ENCODE measurements at regions not wholly inside any gene's neighbourhood (a gene's known extent, or its start where the extent isn't known, plus 50 kb on each side); places are given as distances from the start of the nearest gene placed in this dataset.
"Not testable (repeated sequence)": the region's sequence is repeated elsewhere in the genome, so short reads cannot be mapped to it uniquely, and the experiment has no call there.

GRCh38 chr13:86426437-86426836 is 627.2 kb upstream of the SLITRK6 start:
- DNase-seq, result no peak

GRCh38 chr13:86429756-86430155 is 630.5 kb upstream of the SLITRK6 start:
- no peak for DNase-seq

DNA sequence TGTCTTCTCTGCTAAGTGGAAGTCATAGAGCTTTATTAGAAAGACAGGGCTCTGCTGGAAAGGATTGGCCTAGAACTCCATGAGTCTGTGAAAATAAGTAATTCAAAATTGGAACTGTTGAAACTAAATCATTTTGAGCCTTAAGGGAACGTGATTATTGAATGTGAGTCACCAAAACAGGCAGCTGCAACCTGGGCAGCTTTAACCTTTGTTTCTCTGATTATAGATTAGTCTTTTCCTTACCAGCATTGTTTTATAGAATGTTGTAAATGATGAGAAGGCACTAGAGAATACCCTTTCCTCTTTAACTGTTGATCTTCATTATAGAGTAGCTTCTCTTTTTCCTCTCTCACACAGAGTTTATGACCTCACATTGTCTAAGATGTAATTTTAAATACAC is 638.8 kb upstream of the SLITRK6 start:
- DNase-seq, result no peak

DNA sequence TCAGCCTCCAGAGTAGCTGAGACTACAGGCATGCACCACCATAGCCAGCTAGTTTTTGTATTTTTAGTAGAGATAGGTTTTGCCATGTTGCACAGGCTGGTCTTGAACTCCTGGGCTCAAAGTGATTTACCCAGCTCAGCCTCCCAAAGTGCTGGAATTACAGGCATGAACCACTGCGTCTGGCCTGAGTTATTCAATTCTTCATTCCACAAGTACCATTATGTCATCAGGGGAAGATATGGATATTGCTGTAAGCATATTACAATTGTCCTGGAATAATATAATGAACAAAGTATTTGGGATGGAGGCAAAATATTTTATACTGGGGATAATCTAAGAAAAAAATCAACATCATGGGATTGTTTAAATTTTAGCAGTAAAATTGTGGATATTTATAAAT is 646.0 kb upstream of the SLITRK6 start:
- no peak for DNase-seq

DNA sequence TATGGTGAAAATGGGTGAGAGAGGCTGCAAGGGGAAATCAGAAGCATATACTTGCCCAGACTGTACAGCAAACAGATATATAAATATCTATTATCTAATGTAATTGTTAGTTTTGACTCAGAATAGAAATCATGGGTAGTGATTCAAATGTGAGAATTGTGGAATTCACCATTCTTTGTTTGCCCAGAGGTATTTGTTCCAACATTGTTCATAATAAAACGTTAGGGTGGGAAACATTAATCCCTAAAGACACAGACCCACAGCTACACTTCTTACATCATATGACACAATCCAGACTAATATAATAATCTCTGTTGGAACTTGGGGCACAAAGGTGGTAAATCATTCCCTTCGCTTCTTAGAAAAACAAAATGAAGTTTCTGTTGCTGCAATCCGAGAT is 646.5 kb upstream of the SLITRK6 start:
- DNase-seq, result no peak

GRCh38 chr13:86446311-86446710 is 647.1 kb upstream of the SLITRK6 start:
- DNase-seq, result no peak

DNA sequence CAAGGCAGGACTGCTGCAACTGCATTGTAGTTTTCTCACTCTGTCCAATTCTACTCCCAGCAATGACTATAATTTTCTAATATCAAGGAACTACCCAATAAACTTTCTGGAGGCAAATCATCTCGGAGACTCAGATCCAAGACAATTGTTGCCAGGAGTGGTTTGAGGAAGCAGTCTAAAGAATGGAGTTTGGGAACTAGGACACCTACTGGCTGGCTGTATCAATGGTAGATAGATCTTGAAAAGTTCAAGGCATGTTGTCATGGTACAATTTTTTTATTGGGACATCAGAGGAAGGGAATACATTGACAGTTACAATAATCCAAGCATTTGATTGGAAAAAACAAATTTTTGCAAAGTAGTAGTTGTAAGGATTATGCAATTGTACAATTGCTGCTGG is 648.3 kb upstream of the SLITRK6 start:
- DNase-seq, result no peak

DNA sequence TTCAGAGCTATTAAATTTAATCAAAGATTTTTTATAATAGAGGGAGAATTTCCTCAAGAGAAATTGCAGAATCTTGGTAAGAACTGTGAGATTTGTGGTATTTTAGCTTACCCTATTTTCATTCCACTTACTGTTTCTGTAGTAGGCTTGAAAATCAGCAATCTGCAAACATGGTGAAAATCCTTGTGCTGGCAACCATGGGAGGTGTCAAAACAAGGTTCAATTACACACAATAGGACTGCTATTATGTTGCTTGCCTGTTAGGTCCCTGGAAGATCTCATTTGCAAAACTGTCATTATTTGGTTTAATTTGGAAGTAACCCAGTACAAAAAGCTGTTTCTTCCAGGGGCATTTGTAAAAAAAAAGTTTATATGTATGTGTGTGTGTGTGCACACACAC is 662.8 kb upstream of the SLITRK6 start:
- DNase-seq, result no peak

GRCh38 chr13:86464193-86464592 is 665.0 kb upstream of the SLITRK6 start:
- no peak for DNase-seq

- DNase-seq, result no peak
Measured at GRCh38 chr13:86474971-86475370, 675.8 kb upstream of the SLITRK6 start.

- no peak for DNase-seq
Measured at GRCh38 chr13:86476656-86477055, 677.4 kb upstream of the SLITRK6 start.

GRCh38 chr13:86486582-86486981 is 687.4 kb upstream of the SLITRK6 start:
- DNase-seq, result no peak

- no peak for DNase-seq
Measured at GRCh38 chr13:86491121-86491520, 691.9 kb upstream of the SLITRK6 start.

GRCh38 chr13:86501931-86502330 is 702.7 kb upstream of the SLITRK6 start:
- DNase-seq, result not testable (repeated sequence)

DNA sequence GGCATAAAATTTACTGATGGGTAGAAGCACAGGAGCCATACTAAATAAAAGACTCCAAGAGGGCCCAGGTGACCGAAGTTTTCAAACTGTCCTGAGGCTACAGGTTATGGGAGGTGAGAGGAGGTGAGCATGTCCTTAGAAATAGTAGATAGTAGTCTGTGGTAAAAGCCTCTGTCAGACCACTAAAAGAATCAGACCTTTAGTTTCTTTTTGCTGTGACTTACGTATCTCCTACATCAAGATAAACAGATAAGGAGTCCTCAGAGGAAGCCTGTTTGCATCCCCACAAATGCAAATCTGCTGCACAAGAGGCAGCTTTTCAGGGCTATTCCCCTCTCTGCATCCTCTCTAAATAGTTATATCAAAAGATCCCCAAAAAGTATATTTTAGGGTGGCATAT is 711.6 kb upstream of the SLITRK6 start:
- DNase-seq, result no peak

DNA sequence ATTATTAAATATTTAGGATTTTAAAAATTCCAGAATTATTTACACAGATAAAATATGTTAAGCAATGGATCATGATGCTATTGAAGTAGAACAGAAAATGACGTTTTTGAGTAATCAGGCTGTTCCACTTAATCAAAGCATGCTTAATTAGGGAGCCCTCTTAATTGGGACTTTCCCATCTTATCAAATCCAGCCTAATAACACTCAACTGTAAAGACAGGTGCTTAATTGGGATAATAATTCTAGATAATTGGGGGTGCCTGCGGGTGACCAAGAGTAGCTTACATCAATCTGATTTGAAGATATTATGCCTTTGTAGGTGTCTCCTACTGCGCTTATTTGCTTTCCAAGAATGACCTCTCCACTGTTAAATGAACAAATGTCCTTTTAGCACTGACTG is 742.2 kb upstream of the SLITRK6 start:
- no peak for DNase-seq

DNA sequence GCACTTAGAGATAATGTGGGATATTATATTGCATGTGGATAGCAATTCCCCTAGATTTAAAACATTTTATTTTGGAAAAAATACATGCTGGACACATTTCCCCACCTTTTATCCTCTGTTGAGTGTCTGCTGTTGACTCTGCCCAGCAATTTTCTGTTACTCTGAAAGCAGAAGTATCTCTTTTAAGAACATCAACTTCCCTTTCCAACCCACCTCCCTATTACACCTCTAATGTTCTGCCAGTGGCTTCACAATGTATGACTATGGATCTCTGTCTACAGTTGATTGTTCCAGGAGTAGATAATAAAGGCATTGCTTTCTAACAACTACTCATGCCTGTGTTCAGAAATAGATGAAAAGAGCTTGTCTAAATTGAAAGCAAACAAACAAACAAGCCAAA is 754.8 kb upstream of the SLITRK6 start:
- DNase-seq, result no peak

GRCh38 chr13:86559901-86560300 is 760.7 kb upstream of the SLITRK6 start:
- DNase-seq, result no peak

GRCh38 chr13:86562866-86563265 is 763.6 kb upstream of the SLITRK6 start:
- no peak for DNase-seq

GRCh38 chr13:86563308-86563707 is 764.1 kb upstream of the SLITRK6 start:
- no peak for DNase-seq

DNA sequence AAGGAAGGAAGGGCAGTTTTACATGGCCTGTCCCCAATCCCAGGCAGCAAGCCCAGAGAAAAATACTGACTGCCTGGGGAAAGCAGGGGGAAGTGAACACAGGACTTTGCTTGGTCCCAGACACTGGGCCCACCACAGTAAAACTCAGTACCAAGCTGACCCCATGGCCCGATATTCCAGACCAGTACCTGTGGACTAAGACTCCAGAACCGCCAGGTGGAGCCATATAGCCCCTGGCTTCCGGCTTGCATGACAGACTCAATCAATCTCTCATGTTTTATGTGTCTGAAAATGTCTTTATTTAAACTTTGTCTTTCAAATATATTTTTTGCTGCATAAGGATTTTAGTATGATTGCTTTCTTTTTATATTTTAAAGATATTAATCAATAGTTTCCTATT is 767.9 kb upstream of the SLITRK6 start:
- DNase-seq, result no peak

DNA sequence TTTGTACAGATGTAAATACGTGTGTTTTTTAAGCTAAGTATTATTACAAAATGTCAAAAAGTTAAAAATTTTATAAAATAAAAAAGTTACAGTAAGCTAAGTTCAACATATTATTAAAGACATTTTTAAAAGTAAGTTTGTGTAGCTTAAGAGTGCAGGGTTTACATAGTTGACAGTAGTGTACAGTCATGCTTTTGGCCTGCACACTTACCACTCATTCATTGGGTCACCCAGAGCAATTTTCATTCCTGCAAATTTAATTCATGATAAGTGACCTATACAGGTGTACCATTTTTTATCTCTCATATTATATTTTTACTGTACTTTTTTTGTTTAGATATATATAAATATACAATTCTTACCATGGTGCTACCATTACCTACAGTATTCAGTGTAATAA is 769.9 kb upstream of the SLITRK6 start:
- no peak for DNase-seq

DNA sequence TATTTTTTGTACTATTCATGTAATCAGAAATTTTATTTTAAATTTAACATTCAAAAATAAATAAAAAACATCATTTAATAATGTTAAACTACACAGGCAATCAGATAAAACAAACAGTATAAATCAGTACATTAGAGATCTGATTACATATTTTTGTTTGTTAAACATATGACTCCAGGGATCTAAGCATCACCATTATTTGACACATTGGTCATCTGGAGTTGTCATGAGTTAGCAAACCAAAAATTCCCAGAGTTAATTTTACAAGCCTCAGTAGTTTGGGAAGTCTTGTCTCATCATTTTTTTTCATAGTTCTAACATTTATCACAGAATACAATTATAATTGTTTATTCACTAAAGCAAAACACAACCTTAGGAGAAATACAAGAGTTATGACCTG is 770.8 kb upstream of the SLITRK6 start:
- no peak for DNase-seq

DNA sequence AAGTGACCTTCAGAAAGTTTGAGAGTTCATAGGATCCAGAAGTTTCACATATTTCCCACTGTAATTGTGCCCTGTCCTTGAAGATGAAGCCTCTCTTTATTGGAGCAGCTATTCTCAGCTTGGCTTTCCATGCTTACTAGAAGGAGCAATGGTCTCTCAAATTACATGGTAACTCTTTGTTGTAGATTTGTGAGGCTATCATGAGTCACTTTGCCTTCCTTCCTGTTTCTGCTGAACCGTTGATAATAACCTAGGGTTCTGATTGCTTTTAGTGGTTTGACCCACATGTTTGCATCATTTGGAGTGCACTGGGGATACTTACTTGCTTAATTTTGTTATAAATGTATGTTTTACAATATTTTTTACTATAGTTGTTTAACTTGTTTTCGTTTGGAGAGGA is 772.9 kb upstream of the SLITRK6 start:
- no peak for DNase-seq

- no peak for DNase-seq
Measured at GRCh38 chr13:86579662-86580061, 780.4 kb upstream of the SLITRK6 start.

- no peak for DNase-seq
Measured at GRCh38 chr13:86581706-86582105, 782.5 kb upstream of the SLITRK6 start.
